Activated T-helper 9 cell treated with anti-CD3 and anti-CD28 coated beads, Interleukin-2, amount 50 U/mL, for 16 hours (primary cell): ENCODE measurements at regions not wholly inside any gene's neighbourhood (a gene's known extent, or its start where the extent isn't known, plus 50 kb on each side); places are given as distances from the start of the nearest gene placed in this dataset.

ENCODE experiments used
- DNase-seq: peaks from one replicate; pipeline ENCODE4 v3.0.0-alpha.2; 2020; ENCODE audit warnings: low read depth

DNA sequence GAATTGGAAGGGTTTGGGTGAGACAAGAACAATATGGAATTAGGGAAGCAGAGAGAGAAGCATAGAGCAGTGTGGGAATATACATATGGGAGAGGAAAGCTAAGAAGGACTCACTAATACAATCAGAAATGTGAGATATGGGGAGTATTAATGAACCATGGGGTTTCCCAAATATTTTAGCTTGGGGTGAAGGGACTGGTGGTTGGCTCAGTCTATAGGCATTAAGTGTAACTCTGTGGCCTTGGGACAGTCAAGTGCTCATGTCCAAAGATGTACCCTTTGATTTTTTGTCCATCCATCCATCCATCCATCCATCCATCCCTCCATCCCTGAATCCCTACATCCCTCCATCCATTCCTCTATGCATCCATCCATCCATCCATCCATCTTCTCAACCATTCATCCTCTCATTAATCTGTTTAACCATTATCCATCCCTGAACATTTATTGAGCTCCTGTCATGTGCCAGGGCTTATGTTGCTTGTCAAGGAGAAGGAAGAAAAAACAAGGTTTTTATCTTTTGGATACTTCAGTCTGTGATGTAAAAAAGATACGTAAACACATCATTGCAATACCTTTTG lies 263.4 kb upstream of the CHD6 start:
- no peak for DNase-seq

- DNase-seq: no peak
Measured at GRCh38 chr20:41879123-41879522, 260.9 kb upstream of the CHD6 start.

GRCh38 chr20:41877911-41878310 lies 259.7 kb upstream of the CHD6 start:
- no peak for DNase-seq

GRCh38 chr20:41874658-41875057 lies 256.5 kb upstream of the CHD6 start:
- DNase-seq: no peak

DNA sequence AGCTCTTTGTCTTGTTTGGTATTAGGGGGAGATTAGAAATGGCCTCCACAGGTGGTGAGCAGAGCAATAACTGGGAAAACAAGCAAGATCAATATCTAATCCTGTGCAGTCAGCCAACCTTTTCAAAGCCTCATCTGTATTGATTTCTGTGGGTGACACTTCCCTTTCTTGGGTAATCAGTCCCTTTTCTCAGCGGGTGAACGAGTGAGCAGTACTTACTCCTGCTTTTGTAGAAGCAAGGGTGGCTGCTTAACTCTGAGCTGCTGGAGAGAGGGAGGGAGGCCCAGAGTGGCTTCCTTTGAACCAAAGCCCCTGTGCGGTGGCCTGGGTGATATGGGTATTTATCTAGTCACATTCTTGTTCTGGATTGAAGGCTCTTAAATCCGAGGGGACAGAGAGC lies 254.8 kb upstream of the CHD6 start:
- DNase-seq: no peak

GRCh38 chr20:41870869-41871462 lies 252.8 kb upstream of the CHD6 start:
- DNase-seq: no peak

DNA sequence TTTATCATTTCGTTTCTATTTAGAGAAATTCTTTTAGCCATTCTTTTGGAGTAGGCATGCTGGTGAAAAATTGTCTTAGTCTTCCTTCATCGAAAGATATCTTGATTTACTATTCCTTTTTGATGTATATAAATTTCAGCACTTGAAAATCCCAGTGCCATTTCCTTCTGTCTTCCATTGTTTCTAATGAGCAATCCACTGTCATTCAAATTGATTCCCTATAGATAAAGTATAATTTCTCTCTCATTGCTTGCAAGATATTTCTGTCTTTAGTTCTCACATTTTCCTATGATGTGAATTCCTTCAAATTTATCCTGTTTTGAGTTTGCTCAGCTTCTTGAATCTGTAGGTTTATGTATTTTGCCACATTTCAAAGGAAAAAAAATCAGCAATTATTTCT lies 251.1 kb upstream of the CHD6 start:
- no peak for DNase-seq

GRCh38 chr20:41865938-41866337 lies 247.8 kb upstream of the CHD6 start:
- DNase-seq: no peak

GRCh38 chr20:41862476-41862875 lies 244.3 kb upstream of the CHD6 start:
- DNase-seq: no peak

DNA sequence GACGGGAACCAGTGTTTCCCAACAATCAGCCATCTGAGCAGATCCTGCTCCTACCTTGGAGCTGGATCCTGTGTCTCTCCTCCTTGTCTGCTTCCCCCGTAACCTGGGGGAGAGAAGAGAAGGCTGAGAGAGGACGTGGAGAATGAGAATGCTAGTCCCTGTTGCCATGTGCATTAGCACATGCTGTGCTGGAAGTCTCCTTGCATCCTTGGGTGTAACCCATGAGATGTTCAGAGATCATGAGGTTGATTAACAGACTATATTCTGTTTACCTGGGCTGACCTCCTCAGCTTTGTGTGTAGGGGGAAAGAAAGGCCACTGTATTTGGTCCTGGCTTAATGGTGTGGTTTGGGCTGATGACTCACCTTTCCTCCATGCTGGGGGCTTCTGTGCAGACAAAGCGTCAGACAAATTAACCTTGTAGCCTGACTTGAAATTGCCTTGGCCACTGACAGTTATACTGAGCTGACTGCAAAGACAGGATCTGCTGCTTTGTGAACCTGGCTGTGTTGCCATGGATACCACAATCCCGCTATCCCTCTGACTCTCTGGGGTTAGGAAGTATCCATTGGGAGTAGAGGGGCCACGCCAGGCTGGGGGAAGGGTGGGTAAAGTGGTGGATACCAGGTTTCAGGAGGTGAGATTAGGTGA lies 243.7 kb upstream of the CHD6 start:
- DNase-seq: no peak

DNA sequence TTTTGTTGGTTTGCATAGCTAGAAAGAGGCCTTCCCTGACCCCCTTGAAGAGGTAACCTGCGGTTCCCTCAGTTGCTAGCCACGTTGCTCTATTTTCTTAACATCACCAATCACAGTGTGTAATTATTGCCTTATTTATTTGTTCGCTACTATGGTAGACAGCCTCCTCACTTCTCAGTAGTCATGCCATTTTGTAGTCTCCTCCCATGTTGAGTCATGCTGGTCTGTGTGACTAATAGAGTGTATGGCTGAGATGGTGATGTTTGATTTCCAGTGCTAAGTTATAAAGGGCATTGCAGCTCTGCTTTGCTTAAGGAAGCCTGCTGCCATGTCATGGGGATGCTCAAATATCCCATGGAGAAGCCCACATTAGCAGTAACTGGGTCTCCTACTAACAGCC lies 236.6 kb upstream of the CHD6 start:
- DNase-seq: no peak

- no peak for DNase-seq
Measured at GRCh38 chr20:41853806-41854205, 235.6 kb upstream of the CHD6 start.

GRCh38 chr20:41848180-41848579 lies 230.0 kb upstream of the CHD6 start:
- DNase-seq: no peak

DNA sequence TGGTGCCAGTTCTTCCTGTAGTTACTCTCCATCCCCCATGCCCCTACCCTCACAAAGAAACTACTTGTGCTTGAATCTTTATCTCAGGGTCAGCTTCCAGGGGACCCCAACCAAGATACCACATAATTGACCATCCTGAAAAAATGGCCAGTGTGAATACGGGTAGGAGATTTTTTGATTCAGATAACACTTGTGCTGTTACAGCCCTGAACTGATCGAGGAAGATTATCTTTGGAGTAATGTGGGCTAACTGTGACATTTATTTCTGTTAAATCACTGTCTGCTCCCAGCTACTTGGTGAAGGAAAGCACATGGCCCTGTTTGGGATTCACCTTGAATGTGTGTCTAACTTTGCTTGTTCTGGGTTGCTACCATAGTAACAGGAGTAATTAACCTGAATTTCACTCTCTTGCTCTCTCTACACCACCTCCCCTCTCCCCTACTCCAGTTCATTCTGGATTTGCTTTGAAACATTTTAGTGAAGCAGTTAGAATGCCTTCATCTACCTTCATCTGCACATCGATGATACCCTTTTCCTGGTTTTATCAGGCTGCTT lies 219.6 kb upstream of the CHD6 start:
- DNase-seq: no peak

DNA sequence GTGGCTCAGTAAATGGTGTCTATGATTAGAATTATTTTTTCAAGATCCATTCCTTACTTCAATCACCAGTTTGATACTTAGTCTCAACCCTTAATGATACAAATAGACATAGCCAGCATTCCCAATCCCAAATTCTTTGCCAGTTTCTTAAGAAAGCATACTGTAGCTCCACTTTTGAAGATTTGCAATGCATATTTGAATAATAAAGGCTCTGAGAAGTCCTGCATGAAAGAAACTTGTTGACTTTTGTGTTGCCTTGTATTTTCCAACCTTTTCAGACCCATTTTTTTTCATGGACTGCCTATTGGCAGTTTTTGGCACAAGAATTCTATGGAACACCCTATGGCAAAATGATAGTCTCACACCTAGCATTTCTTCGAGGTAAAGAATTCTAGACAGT lies 215.6 kb upstream of the CHD6 start:
- no peak for DNase-seq

- DNase-seq: no peak
Measured at GRCh38 chr20:41830702-41831101, 212.5 kb upstream of the CHD6 start.

DNA sequence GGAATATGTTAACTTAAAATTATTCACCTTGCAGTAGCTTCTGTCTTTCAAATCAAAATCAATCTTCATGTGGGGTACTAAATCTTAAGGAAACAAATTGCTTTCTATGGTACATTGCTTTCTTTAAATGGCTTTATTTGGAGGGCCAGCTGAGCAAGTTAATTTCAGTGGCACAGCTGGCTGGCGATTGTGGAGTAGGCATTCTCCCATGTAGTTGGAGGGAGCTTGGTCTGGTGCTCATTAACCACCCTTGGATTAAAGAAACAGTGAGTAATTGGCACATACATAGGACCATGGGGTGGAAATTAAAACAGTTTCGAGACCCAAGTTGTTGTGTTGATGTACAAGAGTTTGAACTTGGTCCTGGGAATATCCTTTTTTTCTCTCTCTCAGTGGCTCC lies 201.3 kb upstream of the CHD6 start:
- no peak for DNase-seq

GRCh38 chr20:41818991-41819390 lies 200.8 kb upstream of the CHD6 start:
- no peak for DNase-seq

DNA sequence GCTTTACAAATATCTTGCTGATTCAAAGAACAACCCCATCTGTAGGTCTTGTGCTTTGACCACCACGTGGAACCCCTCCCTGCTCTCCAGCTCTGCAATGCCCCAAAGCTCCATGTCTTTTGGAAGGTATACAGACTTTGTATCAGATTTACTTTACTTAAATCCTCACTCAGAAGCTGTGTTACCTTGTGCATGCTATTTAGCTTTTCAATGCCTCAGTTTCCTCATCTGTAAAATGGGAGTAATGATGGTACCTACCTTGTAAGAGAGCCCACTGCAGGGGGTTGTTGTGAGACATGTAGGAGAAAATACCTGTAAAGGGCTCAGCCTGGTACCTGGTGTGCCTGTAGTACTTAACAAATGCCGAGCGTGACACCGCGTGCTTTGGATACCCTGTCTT lies 200.2 kb upstream of the CHD6 start:
- no peak for DNase-seq

GRCh38 chr20:41811456-41811855 lies 193.3 kb upstream of the CHD6 start:
- no peak for DNase-seq

GRCh38 chr20:41800040-41800439 lies 181.9 kb upstream of the CHD6 start:
- no peak for DNase-seq

GRCh38 chr20:41798930-41799502 lies 180.8 kb upstream of the CHD6 start:
- DNase-seq: no peak

DNA sequence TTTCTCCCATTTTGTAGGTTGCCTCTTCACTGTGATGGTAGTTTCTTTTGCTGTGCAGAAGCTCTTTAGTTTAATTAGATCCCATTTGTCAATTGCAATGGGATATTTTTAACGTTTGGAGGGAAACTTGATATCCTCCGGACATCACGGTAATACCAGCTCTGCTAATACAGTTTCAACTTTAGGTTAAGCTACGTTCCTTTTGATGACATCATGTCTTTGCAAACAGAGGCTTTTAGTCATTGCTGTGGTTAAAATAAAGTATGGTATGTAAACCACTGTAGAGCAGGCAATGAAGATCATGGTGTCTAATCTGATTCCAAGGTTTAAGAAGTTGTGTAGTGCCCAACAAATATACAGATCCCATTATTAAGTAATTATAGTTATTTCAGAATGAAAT lies 168.0 kb upstream of the CHD6 start:
- DNase-seq: no peak
